ENCODE measurements at regions not wholly inside any gene's neighbourhood (a gene's known extent, or its start where the extent isn't known, plus 50 kb on each side); places are given as distances from the start of the nearest gene placed in this dataset.
"Not testable (repeated sequence)": the region's sequence is repeated elsewhere in the genome, so short reads cannot be mapped to it uniquely, and the experiment has no call there.

GRCh38 chr6:140708441-140708840, 1334.0 kb upstream of the CITED2 start:
- TF ChIP-seq EZH2phosphoT487 (IDR thresholded peaks at IDR 0.05; ENCODE audit: low read depth, severe bottlenecking, unreplicated experiment) (no peak), EZH2 (IDR thresholded peaks at IDR 0.05; ENCODE audit: borderline replicate concordance) (no peak)
- no peak for DNase-seq (ENCODE audit: low spot score)
- Histone ChIP-seq H2AFZ (no peak overlapping the region), H3K4me2 (no peak overlapping the region), H3K4me3 (no peak overlapping the region), H3K9me3 (ENCODE audit: low read depth) (no peaks in the 10 kb centered on the region), H3K36me3 (replicated peaks; ENCODE audit: insufficient read depth, low read depth) (no peaks in the 10 kb centered on the region), H3K9me2 (replicated peaks; ENCODE audit: insufficient read depth) (no peaks in the 10 kb centered on the region), H3K4me1 (ENCODE audit: insufficient read depth) (peaks cover 6% of the 10 kb centered on the region), H3K79me2 (no peaks in the 10 kb centered on the region), H3K27me3 (no peaks in the 10 kb centered on the region), H3K27ac (no peak overlapping the region), H4K20me1 (ENCODE audit: insufficient read depth, poor library complexity, severe bottlenecking) (no peaks in the 10 kb centered on the region)
- WGBS (ENCODE audit: low lambda C conversion rate, missing lambda C conversion rate): 48% methylated on average over 1 of the region's 1 CpG

GRCh38 chr6:140704008-140704407, 1329.6 kb upstream of the CITED2 start:
- WGBS (ENCODE audit: low lambda C conversion rate, missing lambda C conversion rate): 92% methylated on average over 1 of the region's 1 CpG
- not testable (repeated sequence) for H3K9me2 ChIP-seq (replicated peaks; ENCODE audit: insufficient read depth); H3K4me2 ChIP-seq; H3K27me3 ChIP-seq; H3K4me1 ChIP-seq (ENCODE audit: insufficient read depth); H4K20me1 ChIP-seq (ENCODE audit: insufficient read depth, poor library complexity, severe bottlenecking); H3K36me3 ChIP-seq (replicated peaks; ENCODE audit: insufficient read depth, low read depth); H3K9me3 ChIP-seq (ENCODE audit: low read depth); DNase-seq (ENCODE audit: low spot score); H2AFZ ChIP-seq; H3K27ac ChIP-seq; H3K4me3 ChIP-seq; H3K79me2 ChIP-seq

GRCh38 chr6:140697585-140697984, 1323.1 kb upstream of the CITED2 start:
- no peak for DNase-seq (ENCODE audit: low spot score)
- Histone ChIP-seq H3K27ac (no peak overlapping the region), H3K36me3 (replicated peaks; ENCODE audit: insufficient read depth, low read depth) (no peaks in the 10 kb centered on the region), H4K20me1 (ENCODE audit: insufficient read depth, poor library complexity, severe bottlenecking) (no peaks in the 10 kb centered on the region), H3K4me1 (ENCODE audit: insufficient read depth) (no peaks in the 10 kb centered on the region), H3K9me3 (ENCODE audit: low read depth) (no peaks in the 10 kb centered on the region), H3K27me3 (no peaks in the 10 kb centered on the region), H3K4me2 (no peak overlapping the region), H3K4me3 (no peak overlapping the region), H2AFZ (no peak overlapping the region), H3K79me2 (no peaks in the 10 kb centered on the region), H3K9me2 (replicated peaks; ENCODE audit: insufficient read depth) (no peaks in the 10 kb centered on the region)
- TF ChIP-seq EZH2 (IDR thresholded peaks at IDR 0.05; ENCODE audit: borderline replicate concordance) (no peak), CTCF (IDR thresholded peaks at IDR 0.05; ENCODE audit: poor library complexity) (no peak), EZH2phosphoT487 (IDR thresholded peaks at IDR 0.05; ENCODE audit: low read depth, severe bottlenecking, unreplicated experiment) (no peak)

- TF ChIP-seq EZH2 (IDR thresholded peaks at IDR 0.05; ENCODE audit: borderline replicate concordance) (no peak), CTCF (IDR thresholded peaks at IDR 0.05; ENCODE audit: poor library complexity) (no peak), EZH2phosphoT487 (IDR thresholded peaks at IDR 0.05; ENCODE audit: low read depth, severe bottlenecking, unreplicated experiment) (no peak)
- H3K27me3 ChIP-seq: no peaks in the 10 kb centered on the region
- H3K4me2 ChIP-seq: no peak overlapping the region
- no peaks in the 10 kb centered on the region for H3K36me3 ChIP-seq (replicated peaks; ENCODE audit: insufficient read depth, low read depth)
- DNase-seq (ENCODE audit: low spot score): no peak
- 81% methylated on average over 1 of the region's 1 CpG for WGBS (ENCODE audit: low lambda C conversion rate, missing lambda C conversion rate)
- no peaks in the 10 kb centered on the region for H3K9me2 ChIP-seq (replicated peaks; ENCODE audit: insufficient read depth)
- H3K79me2 ChIP-seq: no peaks in the 10 kb centered on the region
- no peaks in the 10 kb centered on the region for H3K9me3 ChIP-seq (ENCODE audit: low read depth)
- no peak overlapping the region for H3K4me3 ChIP-seq
- H3K27ac ChIP-seq: no peak overlapping the region
- H4K20me1 ChIP-seq (ENCODE audit: insufficient read depth, poor library complexity, severe bottlenecking): no peaks in the 10 kb centered on the region
- no peaks in the 10 kb centered on the region for H3K4me1 ChIP-seq (ENCODE audit: insufficient read depth)
- H2AFZ ChIP-seq: no peak overlapping the region
Observed at GRCh38 chr6:140684776-140685550, 1310.5 kb upstream of the CITED2 start.

Data from hepatocyte (in vitro differentiated cells).